ENCODE measurements at regions not wholly inside any gene's neighbourhood (a gene's known extent, or its start where the extent isn't known, plus 50 kb on each side); places are given as distances from the start of the nearest gene placed in this dataset.

- H3K9me3 ChIP-seq (ENCODE audit: insufficient read depth, low read length) = no peaks in the 10 kb centered on the region
- H3K4me2 ChIP-seq (ENCODE audit: low read depth, low read length, poor library complexity, severe bottlenecking) = no peak overlapping the region
- no peaks in the 10 kb centered on the region for H3K36me3 ChIP-seq (ENCODE audit: low read length)
- H2AFZ ChIP-seq (ENCODE audit: low read depth, low read length, severe bottlenecking) = no peak overlapping the region
- H4K20me1 ChIP-seq (ENCODE audit: low read depth, low read length) = no peaks in the 10 kb centered on the region
- H3K9me2 ChIP-seq (replicated peaks; ENCODE audit: insufficient read depth, low read length) = peaks cover 4% of the 10 kb centered on the region; the same call in 1 of the 2 replicates
- H3K9ac ChIP-seq (ENCODE audit: low read length) = no peak overlapping the region
- no peak overlapping the region for H3K4me3 ChIP-seq (ENCODE audit: insufficient read depth, low read length, poor library complexity, severe bottlenecking)
- H3K27ac ChIP-seq (ENCODE audit: low read depth, low read length) = no peak overlapping the region
- TF ChIP-seq CTCF (IDR thresholded peaks at IDR 0.05; ENCODE audit: insufficient read depth, low read length, poor library complexity, severe bottlenecking) = no peak
- no peak for TF ChIP-seq EZH2phosphoT487 (conservative IDR thresholded peaks at IDR 0.05; ENCODE audit: low read length)
- no peaks in the 10 kb centered on the region for H3K79me2 ChIP-seq (ENCODE audit: insufficient read depth, low read length)
- H3K27me3 ChIP-seq (ENCODE audit: low read length) = no peaks in the 10 kb centered on the region
- H3F3A ChIP-seq (ENCODE audit: insufficient read depth) = no peaks in the 10 kb centered on the region
Observed at GRCh38 chr7:125436220-125436619, 506.6 kb upstream of the POT1 start.

- Histone ChIP-seq H3K9ac (ENCODE audit: low read length) (no peak overlapping the region), H3K36me3 (ENCODE audit: low read length) (no peaks in the 10 kb centered on the region), H3K4me2 (ENCODE audit: low read depth, low read length, poor library complexity, severe bottlenecking) (no peak overlapping the region), H4K20me1 (ENCODE audit: low read depth, low read length) (no peaks in the 10 kb centered on the region), H3F3A (ENCODE audit: insufficient read depth) (no peaks in the 10 kb centered on the region), H3K4me3 (ENCODE audit: insufficient read depth, low read length, poor library complexity, severe bottlenecking) (no peak overlapping the region), H3K27ac (ENCODE audit: low read depth, low read length) (no peak overlapping the region), H2AFZ (ENCODE audit: low read depth, low read length, severe bottlenecking) (no peak overlapping the region), H3K9me2 (replicated peaks; ENCODE audit: insufficient read depth, low read length) (no peaks in the 10 kb centered on the region), H3K27me3 (ENCODE audit: low read length) (no peaks in the 10 kb centered on the region), H3K9me3 (ENCODE audit: insufficient read depth, low read length) (no peaks in the 10 kb centered on the region), H3K79me2 (ENCODE audit: insufficient read depth, low read length) (no peaks in the 10 kb centered on the region)
- TF ChIP-seq CTCF (IDR thresholded peaks at IDR 0.05; ENCODE audit: insufficient read depth, low read length, poor library complexity, severe bottlenecking) (no peak), EZH2phosphoT487 (conservative IDR thresholded peaks at IDR 0.05; ENCODE audit: low read length) (no peak)
Observed at GRCh38 chr7:125431349-125431748, 501.7 kb upstream of the POT1 start.

DNA sequence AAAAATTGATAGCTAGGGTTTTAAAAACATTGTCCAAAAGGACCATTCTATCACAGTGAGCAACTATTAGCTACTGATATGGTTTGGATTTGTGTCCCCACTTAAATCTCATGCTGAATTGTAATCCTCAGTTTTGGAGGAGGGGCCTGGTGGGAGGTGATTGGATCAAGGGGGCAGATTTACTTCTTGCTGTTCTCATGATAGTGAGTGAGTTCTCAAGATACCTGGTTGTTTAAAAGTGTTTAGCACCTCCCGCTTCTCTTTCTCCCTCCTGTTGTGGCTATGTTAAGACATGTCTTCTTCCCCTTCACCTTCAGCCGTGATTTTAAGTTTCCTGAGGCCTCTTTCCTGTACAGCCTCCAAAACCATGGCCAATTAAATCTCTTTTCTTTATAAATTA lies 500.4 kb upstream of the POT1 start:
- H3K9me2 ChIP-seq (replicated peaks; ENCODE audit: insufficient read depth, low read length) = no peaks in the 10 kb centered on the region
- H3K27ac ChIP-seq (ENCODE audit: low read depth, low read length) = no peak overlapping the region
- H3K9ac ChIP-seq (ENCODE audit: low read length) = no peak overlapping the region
- H3F3A ChIP-seq (ENCODE audit: insufficient read depth) = no peaks in the 10 kb centered on the region
- no peaks in the 10 kb centered on the region for H3K36me3 ChIP-seq (ENCODE audit: low read length)
- no peak overlapping the region for H3K4me2 ChIP-seq (ENCODE audit: low read depth, low read length, poor library complexity, severe bottlenecking)
- no peaks in the 10 kb centered on the region for H4K20me1 ChIP-seq (ENCODE audit: low read depth, low read length)
- no peaks in the 10 kb centered on the region for H3K9me3 ChIP-seq (ENCODE audit: insufficient read depth, low read length)
- no peak overlapping the region for H2AFZ ChIP-seq (ENCODE audit: low read depth, low read length, severe bottlenecking)
- H3K4me3 ChIP-seq (ENCODE audit: insufficient read depth, low read length, poor library complexity, severe bottlenecking) = no peak overlapping the region
- H3K79me2 ChIP-seq (ENCODE audit: insufficient read depth, low read length) = no peaks in the 10 kb centered on the region
- no peaks in the 10 kb centered on the region for H3K27me3 ChIP-seq (ENCODE audit: low read length)
- TF ChIP-seq EZH2phosphoT487 (conservative IDR thresholded peaks at IDR 0.05; ENCODE audit: low read length) (no peak), CTCF (IDR thresholded peaks at IDR 0.05; ENCODE audit: insufficient read depth, low read length, poor library complexity, severe bottlenecking) (no peak)
